NCI-H146 (cell line): ENCODE measurements at regions not wholly inside any gene's neighbourhood (a gene's known extent, or its start where the extent isn't known, plus 50 kb on each side); places are given as distances from the start of the nearest gene placed in this dataset.
"Not testable (repeated sequence)": the region's sequence is repeated elsewhere in the genome, so short reads cannot be mapped to it uniquely, and the experiment has no call there.

ENCODE experiments used
- DNase-seq: peaks from one replicate; lab custom pipeline; 2025; lab: John Stamatoyannopoulos, UW

DNA sequence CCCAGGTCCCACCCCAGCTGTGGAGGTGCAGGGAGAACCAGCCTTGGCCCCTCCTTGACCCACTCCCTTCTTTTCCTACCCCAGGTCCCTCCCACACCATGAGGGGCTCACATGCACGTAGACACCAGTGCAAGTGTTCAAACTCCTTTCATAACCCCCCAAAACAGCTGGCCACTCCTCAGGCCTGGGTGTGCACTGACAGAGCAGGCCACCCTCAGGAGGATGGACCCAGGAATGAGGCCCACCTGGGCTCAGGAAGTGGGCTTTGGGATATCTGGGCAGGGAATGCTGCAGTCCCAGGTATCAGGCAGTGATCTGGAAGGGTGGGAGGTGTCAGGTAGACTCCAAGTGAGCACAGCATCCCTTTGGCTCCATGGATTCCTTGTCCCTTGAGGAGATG is 723.8 kb downstream of the MATN1 start:
- DNase-seq, result no peak

GRCh38 chr1:29998686-29999085 is 724.7 kb downstream of the MATN1 start:
- DNase-seq, result no peak

DNA sequence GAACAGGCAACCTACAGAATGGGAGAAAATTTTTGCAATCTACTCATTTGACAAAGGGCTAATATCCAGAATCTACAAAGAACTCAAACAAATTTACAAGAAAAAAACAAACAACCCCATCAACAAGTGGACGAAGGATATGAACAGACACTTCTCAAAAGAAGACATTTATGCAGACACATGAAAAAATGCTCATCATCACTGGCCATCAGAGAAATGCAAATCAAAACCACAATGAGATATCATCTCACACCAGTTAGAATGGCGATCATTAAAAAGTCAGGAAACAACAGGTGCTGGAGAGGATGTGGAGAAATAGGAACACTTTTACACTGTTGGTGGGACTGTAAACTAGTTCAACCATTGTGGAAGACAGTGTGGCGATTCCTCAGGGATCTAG is 725.6 kb downstream of the MATN1 start:
- DNase-seq, result not testable (repeated sequence)

DNA sequence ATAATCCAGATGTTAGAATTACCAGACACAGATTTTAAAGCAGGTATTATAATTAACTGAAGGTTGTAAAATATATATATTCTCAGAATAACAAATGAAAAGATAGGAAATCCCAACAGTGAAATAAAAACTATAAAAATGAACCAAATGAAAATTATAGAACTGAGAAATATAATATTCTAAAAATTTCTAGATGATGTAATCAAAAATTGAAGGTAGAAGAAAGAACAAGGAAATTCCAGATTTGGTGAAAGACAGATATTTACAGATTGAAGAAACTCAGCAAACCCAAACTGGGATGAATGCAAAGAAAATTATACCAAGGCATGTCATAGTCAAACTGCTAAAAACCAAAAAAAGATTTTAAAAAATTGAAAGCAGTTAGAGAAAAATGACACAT is 729.4 kb downstream of the MATN1 start:
- DNase-seq, result no peak

DNA sequence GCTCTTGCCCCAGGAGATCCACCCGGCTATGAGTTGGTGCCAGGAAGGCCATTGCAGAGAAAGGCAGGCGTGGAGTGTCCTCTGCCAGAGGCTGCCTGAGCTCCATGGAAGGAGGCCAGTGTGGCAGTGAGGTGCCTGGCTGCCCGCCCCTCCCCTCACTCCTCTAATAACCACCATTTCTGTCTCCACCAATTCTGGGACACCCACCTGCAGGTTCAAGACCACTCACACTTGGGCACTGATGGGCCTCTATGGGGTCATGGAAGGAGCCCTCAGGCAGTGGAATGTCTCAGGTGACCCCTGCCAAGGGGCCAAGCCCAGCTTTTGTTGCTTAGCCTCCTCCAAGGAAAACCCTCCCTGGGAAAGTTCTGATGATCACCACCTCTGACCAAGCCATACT is 731.6 kb downstream of the MATN1 start:
- DNase-seq, result no peak

DNA sequence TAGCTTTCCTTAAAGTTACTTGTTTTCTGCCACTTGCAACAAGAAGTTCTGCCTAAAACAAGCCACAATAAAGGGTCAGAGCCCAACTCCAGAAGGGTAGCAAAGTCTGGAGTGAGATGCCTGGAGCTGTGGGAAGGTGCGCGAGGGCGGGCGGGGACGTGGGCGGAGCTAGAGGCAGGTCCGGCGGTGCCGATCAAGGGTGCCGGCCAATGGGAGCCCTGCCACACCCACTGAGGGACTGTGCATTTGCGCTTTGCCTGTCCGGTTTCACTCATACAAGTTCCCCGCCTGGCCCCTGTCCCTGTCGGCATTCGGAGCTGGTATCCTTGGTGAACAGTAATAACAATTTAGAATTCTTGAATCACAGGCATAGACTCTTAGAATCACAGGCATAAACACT is 732.4 kb downstream of the MATN1 start:
- DNase-seq, result no peak

DNA sequence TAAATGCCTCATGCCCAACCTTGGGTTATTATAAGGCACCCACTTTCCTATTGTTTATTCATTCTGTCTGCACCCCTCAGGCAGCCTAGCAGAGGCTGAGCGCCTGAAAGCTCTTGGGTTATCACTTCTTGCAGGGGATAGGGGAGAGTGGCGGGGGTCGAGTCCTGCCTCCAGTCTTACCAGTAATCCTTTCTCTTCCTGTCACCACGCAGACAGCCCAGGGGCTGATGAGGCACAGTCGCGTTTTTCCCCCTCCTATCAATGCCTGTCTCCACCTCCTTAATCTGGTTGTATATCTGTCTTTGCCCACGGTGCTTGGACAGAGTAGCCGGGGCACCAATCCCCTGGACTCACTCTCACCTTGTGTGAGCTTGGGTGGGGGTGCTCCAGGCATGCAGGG is 733.1 kb downstream of the MATN1 start:
- no peak for DNase-seq

DNA sequence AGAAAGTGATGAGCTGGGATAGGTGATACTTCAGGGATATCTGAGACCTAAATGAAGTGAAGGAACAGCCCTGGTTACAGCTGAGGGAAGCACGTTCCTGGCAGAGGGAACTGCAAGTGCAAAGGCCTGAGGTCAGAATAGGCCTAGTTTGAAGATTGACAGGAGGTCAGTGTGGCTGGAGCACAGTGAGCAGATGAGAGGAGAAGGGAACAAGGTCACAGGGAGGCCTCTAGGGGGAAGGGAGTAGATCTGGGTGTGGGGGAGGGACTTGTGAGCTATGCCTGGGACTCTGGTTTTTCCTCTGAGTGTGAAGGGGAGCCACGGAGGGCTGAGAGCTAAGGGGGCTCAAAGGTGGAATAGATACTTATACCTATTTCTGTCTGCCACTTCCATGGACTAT is 736.4 kb downstream of the MATN1 start:
- DNase-seq, result no peak

- DNase-seq, result no peak
These were observed 737.8 kb downstream of the MATN1 start for GRCh38 chr1:29985606-29985945.

DNA sequence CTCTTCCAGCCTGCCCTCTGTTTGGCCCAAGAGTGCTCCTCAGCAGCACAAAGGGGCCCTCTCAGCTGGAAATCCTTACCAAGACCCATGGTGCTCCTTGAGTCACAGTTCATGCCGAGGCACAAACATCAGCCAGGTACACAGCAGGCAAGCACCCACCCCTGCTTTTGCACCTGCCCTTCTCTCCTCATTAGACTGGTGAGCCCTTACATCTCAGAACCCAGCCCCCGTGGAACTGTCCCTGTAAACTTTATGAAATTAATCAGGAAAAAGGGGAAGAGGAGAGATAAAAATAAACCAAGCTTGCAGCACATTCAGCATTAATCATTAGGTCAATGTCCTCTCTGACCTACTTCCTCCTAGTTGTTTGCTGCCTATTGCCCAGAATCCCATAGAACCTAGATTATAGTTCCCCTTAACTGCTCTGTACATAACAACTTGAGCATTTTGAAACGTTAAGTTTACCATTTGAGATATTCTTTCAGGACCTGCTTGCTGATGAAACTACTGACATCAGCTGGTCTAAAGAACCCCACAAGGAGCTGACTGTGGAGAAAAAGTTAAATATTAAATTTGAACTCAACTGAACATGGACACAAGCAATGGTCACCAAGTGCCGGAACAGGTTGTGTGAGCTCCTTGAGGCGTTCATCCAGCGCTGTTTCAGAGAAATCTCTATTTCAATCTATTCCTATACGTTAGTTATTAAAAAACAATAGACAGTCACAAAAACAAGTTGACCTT is 738.4 kb downstream of the MATN1 start:
- DNase-seq, result no peak

GRCh38 chr1:29984166-29984861 is 739.1 kb downstream of the MATN1 start:
- DNase-seq, result no peak

DNA sequence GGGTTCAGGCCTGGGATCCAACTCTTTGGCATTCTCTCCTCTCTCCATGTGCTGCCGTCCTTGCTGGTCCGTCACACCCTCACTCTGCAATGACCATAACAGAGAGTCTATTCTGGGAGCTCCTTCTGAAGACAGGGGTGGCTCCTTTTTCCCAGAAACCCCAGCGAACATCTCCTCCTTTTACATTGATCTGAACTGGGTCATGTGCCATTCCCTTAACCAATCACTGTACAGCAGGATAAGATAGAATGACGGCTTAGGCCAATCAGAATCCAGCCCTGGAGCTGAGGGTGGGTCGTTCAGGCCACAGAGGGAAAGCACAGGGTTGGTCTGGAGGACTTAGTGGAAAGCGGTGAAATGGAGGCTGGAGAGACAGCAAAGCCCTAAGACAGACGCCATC is 740.1 kb downstream of the MATN1 start:
- DNase-seq, result no peak

GRCh38 chr1:29981586-29982239 is 741.7 kb downstream of the MATN1 start:
- DNase-seq, result no peak

GRCh38 chr1:29977550-29977949 is 741.2 kb downstream of the PTPRU start:
- DNase-seq, result no peak

DNA sequence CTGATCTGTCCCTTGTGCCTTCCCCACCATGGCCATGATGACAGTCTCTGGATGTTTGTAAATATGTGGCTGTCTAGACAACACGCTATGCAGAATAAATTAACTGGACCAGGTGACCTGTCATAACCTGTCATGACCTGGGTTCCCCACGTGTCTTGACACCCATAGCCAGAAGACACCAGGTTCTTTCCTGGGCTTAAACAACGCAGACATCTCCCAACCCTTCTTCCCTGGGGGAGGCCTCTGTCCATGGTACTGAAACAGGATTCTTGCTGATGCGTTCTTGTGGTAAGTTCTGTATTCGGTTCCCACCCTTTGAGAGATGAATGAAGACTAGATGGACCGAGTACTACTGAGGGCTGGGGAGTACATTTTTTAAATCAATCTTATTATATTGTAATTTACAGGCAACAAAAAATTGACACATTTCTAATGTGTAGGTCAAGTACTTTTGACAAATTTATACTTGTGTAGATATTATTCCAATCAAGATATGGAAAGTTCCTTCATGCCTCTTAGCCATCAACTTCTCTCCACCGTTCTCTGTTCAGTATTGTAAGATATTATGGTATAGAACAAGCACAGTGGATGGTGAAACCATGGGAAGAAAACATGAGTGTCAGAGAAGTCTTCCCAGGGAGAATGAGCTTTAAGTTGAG is 738.8 kb downstream of the PTPRU start:
- no peak for DNase-seq

DNA sequence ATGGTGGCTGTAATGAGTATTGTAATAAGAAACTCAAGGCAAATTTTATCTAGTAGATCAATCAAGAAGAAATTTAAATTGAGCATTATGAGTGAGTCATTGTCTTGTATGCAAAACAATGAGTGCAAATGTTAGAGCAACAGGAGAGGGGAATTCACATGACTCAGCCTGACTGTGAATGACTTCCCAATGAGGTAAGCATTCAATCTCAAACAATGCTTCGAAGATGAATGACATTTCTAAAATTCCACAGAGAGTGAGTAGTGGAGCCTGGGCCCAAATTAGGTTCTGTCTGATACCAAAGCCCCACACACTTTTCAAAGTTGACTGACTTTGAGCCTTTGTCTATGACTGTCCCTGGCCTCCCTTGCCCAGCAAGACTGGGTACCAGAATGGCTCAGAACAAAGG is 738.0 kb downstream of the PTPRU start:
- no peak for DNase-seq

DNA sequence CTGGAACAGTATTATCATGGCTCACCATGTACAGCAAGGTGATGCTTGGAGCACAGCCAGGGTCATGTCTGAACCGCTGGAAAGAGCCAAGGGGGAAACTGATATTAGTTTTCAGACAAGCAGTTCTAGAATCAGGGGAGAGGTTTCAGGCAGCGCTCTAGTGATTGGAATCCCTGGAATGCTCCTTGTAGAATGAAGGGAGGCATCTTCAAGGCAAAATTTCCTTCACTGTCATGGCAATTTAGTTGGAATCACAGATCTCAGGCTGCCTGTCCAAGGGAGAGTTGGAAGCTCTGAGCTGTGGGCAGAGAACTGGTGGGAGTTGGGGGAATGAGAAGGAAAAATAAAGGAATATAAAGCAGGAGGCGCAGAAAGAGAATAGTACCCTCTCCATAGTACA is 737.1 kb downstream of the PTPRU start:
- DNase-seq, result no peak

DNA sequence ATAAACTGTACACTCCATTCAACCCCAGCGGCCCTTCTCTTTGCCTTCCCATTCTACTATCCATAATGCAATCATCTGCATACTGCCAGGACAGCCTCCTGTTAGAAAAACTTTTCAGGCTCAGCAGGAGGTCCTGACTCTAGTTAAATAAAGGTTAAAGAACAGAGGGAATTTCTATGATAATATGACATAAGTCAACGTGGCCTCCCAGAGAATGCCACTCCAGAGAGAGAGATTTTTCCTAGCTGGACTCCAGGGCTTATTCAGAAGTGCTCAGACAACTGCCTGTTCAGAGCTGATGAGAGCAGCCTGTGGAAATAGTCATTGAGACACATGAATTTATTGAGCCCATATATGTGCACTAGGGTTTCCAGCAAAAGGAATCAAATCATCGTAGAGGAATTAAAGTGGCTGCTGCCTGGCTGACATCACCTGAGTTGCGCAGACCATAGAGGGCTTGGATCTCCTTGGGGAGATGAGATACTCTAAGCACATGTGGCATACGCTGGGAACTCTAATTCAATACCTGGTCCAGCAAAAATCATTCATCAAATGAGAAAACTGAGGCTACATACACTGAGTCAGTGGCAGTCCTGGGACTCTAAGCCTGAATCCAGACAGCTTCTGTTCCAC is 736.2 kb downstream of the PTPRU start:
- no peak for DNase-seq

DNA sequence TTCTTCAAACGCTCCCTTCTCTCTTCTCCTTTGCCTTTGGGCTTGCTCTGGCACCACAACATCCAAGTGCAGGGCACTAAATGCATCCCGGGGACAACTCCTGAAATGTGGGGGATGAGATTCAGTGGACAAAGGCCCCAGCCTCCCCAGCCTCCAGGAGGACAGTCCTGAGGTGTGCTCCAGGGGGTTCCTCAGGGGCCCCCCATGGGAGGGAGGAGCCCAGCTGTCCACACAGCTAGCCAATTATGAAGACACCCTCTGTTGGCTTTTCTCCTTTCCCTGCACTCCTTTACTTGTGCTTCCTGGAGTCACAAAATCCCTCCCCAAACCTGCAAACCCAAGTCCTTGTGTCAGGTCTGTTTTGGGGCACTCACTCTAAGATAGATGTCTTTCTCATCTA is 735.4 kb downstream of the PTPRU start:
- DNase-seq, result no peak

DNA sequence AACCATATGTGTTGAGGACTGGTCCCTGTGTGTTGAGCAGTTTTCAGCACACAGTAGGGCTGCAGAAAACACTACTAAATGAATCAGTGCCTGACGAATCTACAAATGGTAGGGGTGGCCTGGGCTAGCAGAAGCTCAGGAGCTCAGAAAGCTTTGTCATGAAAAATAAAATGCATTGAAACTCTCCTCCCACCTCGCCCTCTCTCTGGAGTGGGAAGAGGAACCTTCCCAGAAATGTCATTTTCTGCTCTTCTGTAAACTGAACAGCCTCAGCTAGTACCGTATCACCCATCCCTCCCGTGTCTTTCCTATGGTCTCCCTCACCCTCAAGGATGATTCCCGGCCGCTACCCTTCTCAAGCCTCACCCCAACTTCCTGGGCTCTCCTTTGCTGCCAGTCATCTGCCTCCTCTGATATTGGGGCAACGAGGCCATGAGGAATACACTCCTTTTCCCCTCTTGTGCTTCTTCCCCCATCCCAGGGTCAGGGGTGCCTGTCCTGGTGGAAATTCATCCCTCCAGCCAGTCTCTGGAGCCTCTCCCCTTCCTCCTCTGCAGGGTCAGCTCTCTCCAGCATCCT is 734.5 kb downstream of the PTPRU start:
- DNase-seq, result no peak

DNA sequence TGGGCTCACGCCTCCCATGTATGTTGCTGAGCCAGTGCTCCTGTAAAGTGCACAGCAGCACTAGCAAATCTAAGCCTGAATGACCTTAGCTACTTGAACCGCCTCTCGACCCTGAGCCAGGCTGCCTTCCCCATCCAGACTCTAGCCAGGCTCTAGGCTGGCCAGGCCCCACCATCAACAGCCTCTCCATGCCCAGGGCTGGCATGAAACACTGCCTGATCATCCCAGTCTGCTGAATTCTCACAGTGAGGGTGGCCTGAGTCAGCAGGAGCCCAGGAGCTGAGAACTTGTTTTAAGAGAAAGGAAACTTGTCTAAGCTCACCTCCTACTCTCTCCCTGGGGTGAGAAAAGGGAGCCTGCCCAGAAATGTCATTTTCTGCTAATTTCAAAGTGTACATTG is 733.3 kb downstream of the PTPRU start:
- no peak for DNase-seq

GRCh38 chr1:29967261-29967660 is 730.9 kb downstream of the PTPRU start:
- DNase-seq, result no peak
